NCI-H2196 (cell line): ENCODE measurements at regions not wholly inside any gene's neighbourhood (a gene's known extent, or its start where the extent isn't known, plus 50 kb on each side); places are given as distances from the start of the nearest gene placed in this dataset.

Source experiments
- DNase-seq: peaks from one replicate; lab custom pipeline; 2025; ENCODE audit not compliant: unreplicated experiment; lab: John Stamatoyannopoulos, UW

DNA sequence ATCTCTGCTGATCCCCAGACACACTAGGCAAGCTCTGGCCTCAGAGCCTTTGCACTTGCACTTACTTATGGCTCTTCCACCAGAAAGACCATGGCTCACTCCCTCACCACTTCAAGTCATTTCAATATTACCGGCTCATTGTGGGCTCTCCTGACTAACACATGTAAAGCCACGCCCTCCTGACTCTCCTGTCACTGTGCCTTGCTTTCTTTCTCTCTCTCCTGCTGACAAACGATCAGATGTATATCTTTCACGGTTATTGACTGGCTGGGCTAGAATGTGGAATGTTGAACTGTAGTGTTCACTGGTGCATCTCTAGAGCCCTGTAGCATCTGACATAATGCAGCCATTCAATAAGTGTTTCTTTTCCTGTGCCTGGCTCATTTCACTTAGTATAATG lies 425.1 kb downstream of the RAB28 start:
- DNase-seq: no peak

DNA sequence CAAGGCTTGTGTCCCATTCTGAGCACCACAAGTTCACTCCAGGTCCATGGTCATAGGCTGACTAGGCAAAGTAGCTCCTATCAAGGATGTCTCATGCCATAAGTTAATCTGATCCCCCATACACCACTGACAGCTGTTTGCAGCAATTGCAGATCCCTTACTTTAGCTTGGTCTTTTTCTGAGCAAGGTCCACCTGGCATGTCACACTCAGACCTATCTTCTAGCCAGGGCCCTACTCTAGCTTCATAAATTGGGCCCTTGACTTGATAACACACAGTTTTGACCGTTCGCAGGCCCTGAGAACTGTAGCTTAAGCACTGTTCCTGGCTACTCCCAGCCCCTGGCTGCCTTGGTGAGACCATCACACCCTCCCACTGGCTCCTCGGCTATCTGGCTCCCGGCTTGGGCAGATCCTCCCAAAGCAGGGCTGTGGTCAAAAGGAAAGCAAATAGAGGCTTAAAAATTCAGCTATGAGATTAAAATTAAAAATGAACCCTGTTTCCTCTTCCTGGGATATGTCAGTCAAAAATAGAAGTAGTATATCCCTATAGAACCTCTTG lies 427.4 kb downstream of the RAB28 start:
- DNase-seq: no peak

DNA sequence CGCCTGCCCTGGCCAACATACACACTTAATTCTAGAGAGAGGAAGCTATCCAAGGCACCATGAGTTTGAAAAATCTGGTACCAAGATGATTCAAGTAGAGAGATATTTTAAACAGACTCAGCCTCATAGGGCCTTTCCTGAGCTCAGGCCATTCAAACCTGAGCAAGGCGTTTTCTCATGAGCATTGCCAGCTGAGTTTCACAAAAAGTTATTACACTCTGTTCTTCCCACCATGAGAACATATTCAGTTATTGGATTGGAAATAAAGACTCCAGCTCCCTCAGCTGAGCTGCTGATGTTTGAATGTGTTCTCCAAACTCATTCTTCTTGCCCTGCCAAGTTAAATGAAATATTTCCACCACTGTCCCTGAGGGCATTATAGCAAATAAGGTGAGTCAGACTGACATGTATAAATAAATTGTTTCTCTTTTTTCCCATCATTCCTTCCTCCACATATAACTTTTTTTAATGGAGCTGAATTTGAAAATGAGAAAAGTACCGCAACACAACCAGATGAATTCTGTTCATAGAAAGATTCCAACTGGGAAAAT lies 429.6 kb downstream of the RAB28 start:
- DNase-seq: no peak

DNA sequence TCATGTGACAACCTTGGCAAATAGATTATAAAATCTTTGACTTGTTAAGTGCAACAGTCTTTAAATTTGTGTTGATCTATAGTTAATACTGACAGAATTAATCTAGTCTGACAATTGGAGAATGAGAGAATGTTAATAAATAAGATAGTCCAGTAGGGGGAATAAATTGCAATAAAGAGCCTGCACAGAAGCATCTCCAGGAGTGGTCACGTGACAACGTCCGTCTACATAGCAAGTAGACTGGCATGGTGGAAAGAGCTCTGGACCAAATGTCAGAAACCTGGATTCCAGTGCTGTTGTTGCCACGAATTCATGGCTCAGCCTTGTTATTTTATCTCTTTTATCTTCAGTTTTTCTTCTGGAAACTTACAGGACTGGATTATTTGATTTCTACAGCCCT lies 436.5 kb downstream of the RAB28 start:
- DNase-seq: no peak

DNA sequence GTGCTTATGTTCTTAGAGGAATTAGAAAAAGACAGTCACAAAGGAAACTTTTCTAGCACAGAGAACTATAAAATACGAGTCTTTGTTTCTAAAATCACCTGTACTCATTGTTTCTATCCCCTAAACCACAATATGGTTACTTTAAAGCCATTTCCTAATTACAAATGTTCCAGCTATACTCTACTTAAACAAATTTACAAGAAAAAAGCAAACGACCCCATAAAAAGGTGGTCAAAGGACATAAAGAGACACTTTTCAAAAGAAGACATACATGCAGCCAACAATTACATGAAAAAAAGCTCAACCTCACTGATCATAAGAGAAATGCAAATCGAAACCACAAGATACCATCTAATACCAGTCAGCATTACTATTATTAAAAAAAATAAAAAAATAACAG lies 447.3 kb downstream of the RAB28 start:
- DNase-seq: no peak

DNA sequence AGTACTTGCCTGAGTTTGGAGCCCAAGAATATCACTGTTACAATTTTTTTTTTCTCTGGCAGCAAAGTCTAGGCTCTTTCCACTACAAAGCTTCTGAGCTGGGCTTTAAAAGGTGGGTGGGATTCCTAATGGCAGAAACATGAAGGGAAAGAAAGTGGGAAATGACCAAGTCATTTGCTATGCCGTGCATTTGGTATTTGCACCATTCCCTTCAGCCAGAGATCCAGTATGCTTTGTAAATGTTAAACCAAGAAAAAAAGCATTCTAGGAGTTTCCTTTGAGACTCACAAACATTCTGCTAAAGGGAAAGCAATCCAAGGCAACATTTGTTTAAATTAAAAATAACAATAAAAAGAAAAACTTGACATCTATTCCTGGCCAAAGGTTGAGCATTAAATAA lies 451.2 kb downstream of the RAB28 start:
- no peak for DNase-seq

DNA sequence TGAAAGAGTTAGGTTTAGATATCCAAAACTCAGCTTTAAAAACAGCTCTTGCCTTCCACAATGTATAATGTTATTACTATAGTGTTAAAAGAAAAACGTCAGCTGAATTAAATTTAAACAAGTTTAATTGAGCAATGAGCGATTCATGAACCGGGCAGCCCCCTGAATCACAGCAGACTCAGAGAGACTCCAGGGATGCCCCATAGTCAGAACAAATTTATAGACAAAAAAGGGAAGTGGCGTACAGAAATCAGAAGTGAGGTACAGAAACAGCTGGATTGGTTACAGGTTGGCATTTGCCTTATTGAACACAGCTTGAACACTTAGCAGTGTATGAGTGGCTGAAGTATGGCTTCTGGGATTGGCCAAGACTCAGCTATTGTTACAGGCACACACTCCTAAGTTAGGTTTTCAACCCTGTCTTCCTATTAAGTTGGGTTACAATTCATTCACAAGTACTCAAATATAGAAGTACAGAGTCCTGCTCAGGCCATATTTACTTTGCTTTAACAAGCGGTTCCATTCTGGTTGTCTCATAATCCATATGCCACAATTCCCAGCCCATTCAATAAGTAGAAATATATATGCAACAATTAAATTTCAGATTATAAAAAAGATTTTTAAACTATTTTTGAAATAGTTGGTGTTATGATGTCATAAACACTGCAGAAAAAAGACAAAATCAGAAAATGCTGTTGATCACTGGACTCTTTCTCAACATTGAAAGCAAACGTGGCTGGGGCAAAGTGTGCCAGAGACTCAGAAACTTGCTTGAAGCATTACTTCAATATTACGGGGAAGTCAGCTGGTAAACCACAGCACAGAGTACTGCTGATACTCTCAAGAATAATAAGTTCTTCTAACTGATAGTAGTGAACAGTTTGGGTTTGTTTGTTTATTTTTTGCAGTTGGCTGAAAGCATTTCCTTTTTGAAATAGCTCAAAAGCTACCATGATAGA lies 459.7 kb downstream of the RAB28 start:
- no peak for DNase-seq

DNA sequence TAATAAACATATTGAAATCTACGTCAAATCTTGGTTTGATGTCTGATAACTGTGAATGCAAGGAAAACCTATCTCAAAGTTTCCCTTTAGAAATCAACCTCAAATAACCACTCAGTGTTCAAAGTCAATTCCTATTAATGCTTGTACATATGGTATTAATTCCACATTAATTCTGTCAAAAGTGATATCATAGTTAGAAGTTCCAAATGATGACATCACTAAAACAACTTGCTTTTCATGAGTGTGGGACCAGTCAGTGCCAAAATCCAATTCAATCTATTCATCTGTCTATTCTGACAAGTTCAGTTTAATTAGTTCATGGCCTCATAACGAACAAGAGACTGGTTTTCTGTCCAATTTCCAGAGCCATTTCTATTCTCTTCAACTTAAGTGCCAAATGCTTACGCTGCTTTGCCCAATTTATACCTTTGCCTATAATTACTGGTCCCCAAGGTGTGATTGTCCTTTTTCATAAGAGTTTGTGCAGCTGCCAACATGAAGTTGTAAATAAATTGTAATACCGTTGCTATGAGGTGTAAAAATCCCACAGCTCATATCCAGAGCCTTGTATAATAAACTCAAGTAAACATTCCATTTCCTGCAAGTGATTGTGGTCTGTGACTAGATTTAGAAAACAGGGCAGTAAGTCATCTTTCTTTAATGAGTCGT lies 476.2 kb downstream of the RAB28 start:
- no peak for DNase-seq

DNA sequence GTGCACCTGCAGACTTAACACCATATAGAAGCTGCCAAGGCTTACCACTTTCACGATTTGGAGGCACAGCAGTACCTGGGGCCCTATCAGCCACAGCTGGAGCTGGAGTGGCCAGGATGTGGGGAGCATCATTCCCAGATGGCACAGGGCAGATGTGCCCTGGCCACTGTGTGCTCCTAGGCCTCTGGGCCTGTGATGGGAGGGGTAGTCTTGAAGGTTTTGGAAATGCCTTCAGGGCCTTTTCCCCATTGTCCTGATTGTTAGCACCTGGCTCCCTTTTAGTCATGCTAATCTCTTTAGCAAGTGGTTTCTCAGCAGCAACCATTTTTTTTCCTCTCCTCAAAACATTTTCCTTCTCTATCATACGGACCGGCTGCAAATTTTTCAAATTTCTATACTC lies 490.2 kb downstream of the RAB28 start:
- DNase-seq: no peak

DNA sequence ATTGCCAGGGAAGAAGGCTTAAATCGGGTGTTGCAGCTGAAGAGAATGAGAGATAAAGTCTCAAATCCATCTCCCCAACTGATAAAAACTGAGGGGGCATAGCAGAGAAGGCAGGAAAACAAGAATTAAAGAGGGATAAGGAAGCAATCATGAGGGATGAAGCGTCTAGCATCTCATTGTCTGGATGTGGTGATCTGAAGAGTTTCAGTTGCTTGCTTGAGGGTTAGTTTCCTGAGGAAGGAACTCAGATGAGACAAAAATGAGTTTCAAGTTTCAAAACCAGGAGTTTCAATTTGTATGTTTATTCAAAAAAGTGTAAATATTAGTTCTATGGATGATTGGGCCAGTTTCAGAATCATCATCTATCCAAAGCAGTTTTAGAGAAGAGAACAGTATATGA lies 496.9 kb downstream of the RAB28 start:
- no peak for DNase-seq

DNA sequence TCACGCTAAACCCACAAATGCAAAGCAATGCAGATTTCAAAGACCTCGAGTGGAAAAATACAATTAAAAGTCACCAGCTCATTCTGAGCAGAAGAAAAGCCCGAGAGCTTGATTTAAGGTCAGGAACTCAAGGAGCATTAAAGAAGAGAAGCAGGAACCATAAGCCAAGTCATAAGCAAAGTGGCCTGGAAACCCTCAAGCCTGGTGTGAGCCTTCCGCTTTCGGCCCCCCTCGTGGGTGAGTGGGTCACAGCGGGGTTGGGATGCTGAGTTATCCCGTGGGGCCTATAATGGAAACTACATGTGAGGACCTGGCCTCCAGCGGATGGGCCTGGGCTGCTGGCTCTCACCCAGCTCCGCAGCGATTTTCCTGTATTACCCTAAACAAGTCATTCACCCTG lies 504.3 kb downstream of the RAB28 start:
- no peak for DNase-seq

DNA sequence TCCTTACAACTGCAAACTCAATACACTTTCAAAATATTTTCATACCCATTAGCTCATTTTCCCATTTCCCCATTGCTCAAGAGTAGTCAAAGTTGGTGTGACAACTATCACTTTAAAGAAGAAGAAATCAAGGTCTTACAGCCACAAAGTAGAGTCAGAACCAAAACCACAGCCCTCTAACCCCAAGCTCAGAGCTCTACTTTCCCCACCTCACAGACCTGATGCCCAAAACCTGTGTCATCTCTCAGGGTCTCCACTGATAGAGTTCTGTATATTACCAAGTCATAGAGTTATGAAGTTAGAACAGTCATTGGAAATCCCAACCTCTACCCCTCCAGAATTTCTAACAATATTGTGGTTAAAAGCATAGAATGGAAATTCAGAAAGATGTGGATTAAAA lies 505.8 kb downstream of the RAB28 start:
- no peak for DNase-seq

DNA sequence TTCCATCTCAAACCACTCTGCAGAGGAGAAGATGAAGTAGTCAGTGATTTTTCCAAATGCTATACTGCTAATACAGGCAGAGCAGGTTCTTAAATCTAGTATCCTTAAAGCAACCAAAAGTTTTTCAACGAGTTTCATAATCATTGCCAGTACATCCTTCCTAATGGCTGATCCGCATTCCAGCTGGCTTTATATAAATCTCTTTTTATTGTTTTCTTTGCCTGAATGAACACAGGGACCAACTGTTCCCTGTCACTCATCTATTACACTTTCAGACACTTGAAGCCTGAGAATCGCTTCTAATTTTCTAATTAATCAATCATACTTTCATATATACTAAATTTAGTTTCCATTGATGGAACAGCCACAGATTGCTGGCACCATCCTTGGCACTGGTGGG lies 508.6 kb downstream of the RAB28 start:
- no peak for DNase-seq

DNA sequence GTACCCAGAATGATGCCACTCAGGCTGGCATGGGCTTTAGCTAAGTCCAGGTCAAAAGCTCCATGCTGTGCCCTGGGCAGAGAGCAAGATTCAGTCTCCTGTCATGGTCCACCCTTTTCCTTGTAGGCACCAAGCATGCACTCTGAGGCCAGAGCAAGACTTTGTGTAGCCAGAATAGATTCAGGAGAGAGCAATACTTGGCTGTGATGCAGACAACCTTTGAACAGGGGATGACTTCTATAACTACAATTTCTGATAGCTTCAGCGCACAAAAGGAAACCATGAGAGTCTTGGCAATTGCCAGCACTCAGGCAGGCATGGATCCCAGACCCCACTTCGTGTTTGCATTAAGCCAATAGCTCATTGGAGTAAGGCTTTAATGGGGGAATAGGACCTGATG lies 510.6 kb downstream of the RAB28 start:
- DNase-seq: no peak

DNA sequence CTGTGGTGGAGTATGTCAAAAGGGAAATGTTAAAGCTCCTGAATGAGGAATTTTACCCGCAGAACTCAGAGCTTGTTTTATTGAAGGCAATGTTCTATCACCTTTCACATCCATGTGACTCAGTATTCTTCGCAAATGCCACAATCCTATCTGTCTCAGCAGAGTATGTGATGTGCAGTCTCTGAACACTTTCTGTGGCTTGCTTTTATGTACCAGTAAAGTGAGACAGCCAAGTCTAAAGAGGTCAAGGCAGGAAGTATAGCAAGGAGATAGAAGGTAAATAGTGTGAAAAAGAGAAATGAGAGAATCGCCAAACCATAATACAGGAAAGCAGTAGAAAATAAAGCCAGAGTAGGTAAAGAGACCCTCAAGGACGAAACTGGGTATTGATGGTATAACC lies 515.8 kb downstream of the RAB28 start:
- DNase-seq: no peak

DNA sequence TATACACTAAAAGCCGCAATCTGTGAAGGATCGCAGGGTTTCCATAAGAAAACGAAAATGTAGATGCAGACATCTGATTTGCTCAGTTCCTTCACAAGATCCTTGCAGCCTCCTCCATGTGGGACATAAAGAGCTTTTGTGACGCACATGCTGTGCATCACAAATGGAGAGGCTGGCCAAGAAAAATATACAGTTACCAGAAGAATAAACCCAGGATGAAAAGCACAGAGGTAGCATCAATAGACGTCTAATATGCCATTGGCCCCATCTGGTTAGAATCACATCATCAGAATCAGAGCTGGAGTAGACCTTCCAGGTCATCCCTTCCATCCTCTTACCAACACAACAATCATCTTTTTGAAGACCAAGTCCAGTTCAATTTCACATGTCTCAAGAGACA lies 517.4 kb downstream of the RAB28 start:
- no peak for DNase-seq

DNA sequence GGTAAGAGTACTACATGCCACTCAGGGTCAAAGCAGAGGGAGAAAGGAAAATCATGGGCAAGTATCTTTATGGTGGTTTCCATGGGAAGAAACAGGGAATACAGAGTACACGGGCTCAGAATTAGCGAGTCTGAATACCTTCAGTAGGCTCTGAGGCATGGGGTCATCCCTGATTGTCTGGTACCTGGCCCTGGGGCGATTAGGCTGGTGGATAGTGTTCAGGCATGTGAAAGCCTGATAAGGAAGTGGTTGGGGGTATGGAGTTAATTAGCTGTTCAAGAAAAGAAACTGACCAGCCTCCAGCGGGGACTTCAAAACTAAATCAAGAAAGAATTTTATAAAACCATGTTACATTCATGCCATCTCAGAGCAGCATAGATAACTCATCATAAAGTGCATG lies 518.8 kb downstream of the RAB28 start:
- no peak for DNase-seq

DNA sequence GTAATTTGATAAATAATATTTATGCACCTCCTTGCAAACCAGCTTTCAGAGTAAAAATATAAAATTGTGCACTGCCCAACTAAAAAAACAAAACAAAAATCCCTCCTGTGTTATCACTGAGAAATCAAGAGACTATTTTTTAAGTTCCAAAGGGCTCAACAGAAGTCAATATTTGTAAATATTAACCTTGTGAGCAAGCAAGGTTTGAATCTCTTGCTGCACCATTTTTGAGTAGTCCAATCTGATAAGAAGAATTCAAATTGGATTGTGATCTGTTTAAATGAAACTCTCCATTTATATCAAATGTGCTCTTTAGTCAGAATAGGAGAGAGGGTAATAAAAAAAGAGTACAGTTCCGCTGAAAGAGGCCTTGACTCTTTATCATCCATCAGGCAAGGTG lies 520.2 kb downstream of the RAB28 start:
- no peak for DNase-seq

DNA sequence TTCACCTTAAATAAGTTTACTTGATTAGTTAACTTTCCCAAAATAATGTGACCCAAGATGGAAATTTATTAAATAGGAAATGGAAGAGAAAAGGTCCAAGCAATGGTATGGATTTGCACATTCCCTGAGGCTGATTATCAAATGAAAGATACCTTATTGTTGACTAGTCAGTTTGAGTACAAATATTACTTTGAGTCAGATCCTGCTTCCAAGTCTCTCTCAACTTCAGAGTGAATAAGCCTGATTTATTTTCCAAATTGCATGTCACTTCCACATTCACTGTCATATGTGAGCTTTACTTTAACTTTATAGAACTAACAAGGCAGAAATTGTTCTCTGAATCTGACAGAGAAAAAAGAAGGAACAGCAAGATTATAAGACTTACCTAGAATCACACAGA lies 520.8 kb downstream of the RAB28 start:
- DNase-seq: no peak

DNA sequence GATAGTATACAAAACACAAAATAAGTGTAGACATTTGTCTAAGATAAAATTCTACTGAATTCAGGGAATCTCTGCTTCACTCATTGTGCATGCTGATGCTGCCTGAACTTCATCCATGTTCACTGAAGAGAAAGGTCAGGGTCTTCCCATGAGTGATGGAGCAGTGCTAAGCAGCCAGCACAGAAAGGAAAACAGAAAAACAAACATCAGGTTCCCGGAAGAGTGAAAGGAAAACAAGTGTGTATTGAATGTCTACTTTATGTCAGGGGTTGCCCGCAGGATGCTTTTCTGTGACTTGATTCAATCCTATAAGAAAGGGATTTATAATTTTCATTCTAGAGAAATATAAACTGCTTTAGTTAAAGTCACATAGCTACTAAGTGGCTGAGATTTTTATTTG lies 522.4 kb downstream of the RAB28 start:
- no peak for DNase-seq

DNA sequence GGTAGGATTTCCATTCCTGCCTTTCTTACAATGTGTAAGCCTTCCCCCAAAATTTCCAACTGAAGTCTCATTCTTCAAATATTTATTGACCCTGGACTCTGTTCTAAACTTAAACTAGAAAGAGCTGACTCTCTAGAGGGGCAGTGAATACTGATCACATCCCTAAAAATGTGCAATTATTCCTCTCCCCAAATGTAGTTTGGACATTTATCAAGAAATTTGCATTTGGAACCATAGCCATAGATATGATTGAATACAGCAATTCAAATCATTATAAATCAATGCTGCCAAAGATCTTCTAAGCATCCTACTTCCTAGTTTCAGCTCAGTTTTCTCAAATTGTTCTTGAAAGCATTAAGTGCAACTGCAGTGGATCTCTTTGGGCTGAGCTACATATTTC lies 525.7 kb downstream of the RAB28 start:
- DNase-seq: no peak

DNA sequence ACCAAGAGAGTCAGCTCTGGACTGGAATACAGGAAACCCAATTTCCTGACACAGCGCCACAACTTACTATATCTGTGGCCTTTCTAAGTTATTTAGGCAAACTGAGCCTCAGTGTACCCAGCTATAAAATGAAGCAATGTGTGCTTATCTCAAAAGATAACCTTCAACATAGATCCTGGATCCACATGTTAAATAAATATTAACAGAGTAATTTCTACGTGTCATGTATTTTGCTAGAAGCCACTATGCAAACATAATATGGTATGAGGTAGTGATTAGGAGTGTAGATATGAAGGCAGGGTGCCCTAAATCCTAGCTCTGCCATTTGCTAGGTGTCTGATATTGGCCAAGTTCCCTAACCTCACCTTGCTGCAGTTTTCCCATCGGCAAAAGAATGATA lies 527.0 kb downstream of the RAB28 start:
- DNase-seq: no peak
